IPS-20b (cell line): ENCODE measurements at regions not wholly inside any gene's neighbourhood (a gene's known extent, or its start where the extent isn't known, plus 50 kb on each side); places are given as distances from the start of the nearest gene placed in this dataset.
"Not testable (repeated sequence)": the region's sequence is repeated elsewhere in the genome, so short reads cannot be mapped to it uniquely, and the experiment has no call there.

Source experiments
- H3K27ac ChIP-seq: one replicate; pipeline ENCODE4 v1.5.1; 2013; ENCODE audit warnings: low read length
- H3K27me3 ChIP-seq: 2 replicates; pipeline ENCODE4 v1.6.1; 2013; ENCODE audit warnings: mild to moderate bottlenecking, low read length, inconsistent platforms; ENCODE audit not compliant: insufficient read depth
- H3K36me3 ChIP-seq: 2 replicates; pipeline ENCODE4 v1.6.1; 2013; ENCODE audit warnings: low read depth, mild to moderate bottlenecking, inconsistent platforms, low read length, moderate library complexity; ENCODE audit not compliant: insufficient read depth
- H3K4me1 ChIP-seq: 2 replicates; pipeline ENCODE4 v1.6.1; 2013; ENCODE audit warnings: mild to moderate bottlenecking, control low read depth, inconsistent platforms, low read length, moderate library complexity; ENCODE audit not compliant: insufficient read depth
- H3K4me3 ChIP-seq: 2 replicates; pipeline ENCODE4 v1.5.1; 2013; ENCODE audit warnings: mild to moderate bottlenecking, low read length, inconsistent platforms
- H3K9ac ChIP-seq: 2 replicates; pipeline ENCODE4 v1.6.1; 2013; ENCODE audit warnings: low read depth, mild to moderate bottlenecking, inconsistent platforms, low read length, moderate library complexity
- H3K9me3 ChIP-seq: 2 replicates; pipeline ENCODE4 v1.6.1; 2013; ENCODE audit warnings: mild to moderate bottlenecking, low read depth, low read length, inconsistent platforms; ENCODE audit not compliant: insufficient read depth

DNA sequence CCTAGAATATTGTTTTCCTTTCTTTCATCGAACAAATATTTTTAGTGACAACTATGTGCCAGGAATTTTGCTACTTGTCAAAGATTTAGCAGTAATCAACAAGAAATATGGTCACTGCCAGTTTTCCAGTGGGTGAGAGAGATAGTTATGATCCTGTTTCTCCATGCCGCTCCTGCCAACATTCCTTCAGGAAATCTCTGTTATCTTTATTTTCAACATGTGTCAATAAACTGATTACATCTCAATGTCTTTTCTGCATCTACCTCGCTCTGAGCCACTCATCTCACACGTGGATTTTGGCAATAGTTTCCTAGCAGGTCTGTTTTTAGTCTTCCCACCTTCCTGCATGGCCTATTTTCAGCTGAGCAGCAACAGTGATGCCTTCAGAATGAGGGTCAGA, 650.0 kb upstream of the STXBP6 start:
- H3K27me3 ChIP-seq: no peaks in the 10 kb centered on the region
- no peaks in the 10 kb centered on the region for H3K36me3 ChIP-seq
- no peak overlapping the region for H3K9ac ChIP-seq
- H3K9me3 ChIP-seq: no peaks in the 10 kb centered on the region
- no peaks in the 10 kb centered on the region for H3K4me1 ChIP-seq
- no peak overlapping the region for H3K4me3 ChIP-seq
- H3K27ac ChIP-seq: no peak overlapping the region

DNA sequence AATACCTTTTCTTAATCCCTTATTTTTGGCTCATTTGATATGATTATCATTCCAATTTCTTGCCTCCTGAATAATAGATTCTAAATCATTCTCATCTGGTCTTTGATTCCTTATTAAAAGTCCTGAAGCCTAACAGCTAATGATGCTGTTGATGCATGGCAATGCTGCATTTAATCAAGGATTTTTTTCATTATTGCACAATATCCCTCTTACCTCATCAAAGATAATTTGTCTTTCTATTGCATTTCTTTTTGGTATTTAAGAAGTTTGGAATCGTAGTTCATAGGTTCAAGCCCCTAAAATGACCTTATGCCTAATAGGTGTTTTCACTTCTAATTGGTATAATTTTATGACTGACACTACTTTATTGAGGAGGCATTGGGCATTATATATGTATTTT, 648.2 kb upstream of the STXBP6 start:
- no peaks in the 10 kb centered on the region for H3K36me3 ChIP-seq
- no peak overlapping the region for H3K4me3 ChIP-seq
- H3K9ac ChIP-seq: no peak overlapping the region
- no peaks in the 10 kb centered on the region for H3K4me1 ChIP-seq
- no peaks in the 10 kb centered on the region for H3K9me3 ChIP-seq
- no peak overlapping the region for H3K27ac ChIP-seq
- H3K27me3 ChIP-seq: no peaks in the 10 kb centered on the region

DNA sequence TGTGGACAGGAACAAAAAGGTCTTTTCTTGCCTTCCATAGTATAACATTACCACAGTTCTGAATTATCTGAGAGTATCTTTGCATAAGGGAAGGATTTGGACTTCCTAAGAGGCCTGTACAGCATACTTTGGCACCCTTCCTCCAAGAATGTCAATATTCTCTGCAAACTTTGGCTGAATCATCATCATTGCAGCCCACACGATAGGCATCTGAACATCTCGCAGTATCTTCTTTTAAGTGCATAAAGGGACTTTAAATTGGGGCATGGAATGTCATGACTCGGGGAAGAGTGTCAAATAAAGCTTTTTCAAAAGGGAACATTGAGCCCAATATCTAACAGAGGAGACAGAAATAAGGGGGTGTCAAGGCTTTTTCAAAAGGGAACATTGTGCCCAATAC, 646.2 kb upstream of the STXBP6 start:
- H3K27me3 ChIP-seq: no peaks in the 10 kb centered on the region
- no peaks in the 10 kb centered on the region for H3K4me1 ChIP-seq
- no peak overlapping the region for H3K9ac ChIP-seq
- H3K36me3 ChIP-seq: no peaks in the 10 kb centered on the region
- no peak overlapping the region for H3K4me3 ChIP-seq
- no peaks in the 10 kb centered on the region for H3K9me3 ChIP-seq
- H3K27ac ChIP-seq: no peak overlapping the region

DNA sequence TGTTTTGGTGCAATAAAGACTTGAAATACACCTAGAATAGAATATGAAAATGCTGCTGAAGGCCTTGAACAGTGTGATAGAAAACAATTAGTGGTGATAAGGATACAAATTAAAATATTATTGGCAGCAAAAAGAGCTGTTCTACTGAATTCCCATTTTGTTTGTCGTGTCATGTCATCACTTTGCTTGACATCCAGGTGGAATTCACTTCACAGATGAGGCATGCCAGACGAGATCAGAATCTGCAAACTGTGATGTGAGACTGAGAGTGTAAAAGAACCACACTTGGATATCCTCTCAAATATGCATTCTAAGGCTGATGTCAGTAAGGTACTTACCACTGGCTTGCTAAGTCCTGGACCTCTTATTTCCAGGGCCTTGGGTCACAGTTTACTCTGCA, 635.1 kb upstream of the STXBP6 start:
- no peak overlapping the region for H3K27ac ChIP-seq
- no peak overlapping the region for H3K9ac ChIP-seq
- no peaks in the 10 kb centered on the region for H3K9me3 ChIP-seq
- no peaks in the 10 kb centered on the region for H3K36me3 ChIP-seq
- H3K27me3 ChIP-seq: no peaks in the 10 kb centered on the region
- no peak overlapping the region for H3K4me3 ChIP-seq
- no peaks in the 10 kb centered on the region for H3K4me1 ChIP-seq

DNA sequence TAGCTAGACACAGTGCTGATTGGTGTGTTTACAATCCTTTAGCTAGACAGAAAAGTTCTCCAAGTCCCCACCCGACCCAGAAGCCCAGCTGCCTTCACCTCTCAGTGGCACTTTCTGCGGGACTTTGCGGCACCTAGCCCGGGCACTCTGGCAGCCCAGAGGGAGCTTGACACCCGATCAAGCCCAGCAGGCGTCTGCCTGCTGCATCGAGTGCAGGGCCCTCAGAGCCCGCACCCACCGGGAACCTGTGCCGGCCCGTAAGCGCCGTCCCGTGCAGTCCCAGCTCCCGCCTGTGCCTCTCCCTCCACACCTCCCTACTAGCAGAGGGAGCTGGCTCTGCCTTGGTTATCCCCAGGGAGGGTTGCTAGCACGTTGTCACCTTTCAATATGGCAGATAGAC, 631.0 kb upstream of the STXBP6 start:
- Histone ChIP-seq H3K27ac (no peak overlapping the region), H3K27me3 (no peaks in the 10 kb centered on the region), H3K9me3 (no peaks in the 10 kb centered on the region), H3K4me3 (no peak overlapping the region), H3K36me3 (no peaks in the 10 kb centered on the region), H3K4me1 (no peaks in the 10 kb centered on the region), H3K9ac (no peak overlapping the region)

DNA sequence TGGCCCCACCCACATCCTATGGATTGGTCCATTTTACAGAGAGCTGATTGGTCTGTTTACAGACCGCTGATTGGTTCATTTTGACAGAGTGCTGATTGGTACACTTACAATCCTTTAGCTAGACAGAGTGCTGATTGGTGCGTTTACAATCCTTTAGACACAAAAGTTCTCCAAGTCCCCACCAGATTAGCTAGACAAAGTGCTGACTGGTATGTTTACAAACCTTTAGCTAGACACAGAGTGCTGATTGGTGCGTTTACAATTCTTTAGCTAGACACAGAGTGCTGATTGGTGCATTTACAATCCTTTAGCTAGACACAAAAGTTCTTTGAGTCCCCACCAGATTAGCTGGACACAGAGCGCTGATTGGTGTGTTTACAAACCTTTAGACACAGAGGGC, 630.6 kb upstream of the STXBP6 start:
- H3K4me1 ChIP-seq, H3K9ac ChIP-seq, H3K4me3 ChIP-seq, H3K36me3 ChIP-seq, H3K27ac ChIP-seq, H3K9me3 ChIP-seq, H3K27me3 ChIP-seq: not testable (repeated sequence)

DNA sequence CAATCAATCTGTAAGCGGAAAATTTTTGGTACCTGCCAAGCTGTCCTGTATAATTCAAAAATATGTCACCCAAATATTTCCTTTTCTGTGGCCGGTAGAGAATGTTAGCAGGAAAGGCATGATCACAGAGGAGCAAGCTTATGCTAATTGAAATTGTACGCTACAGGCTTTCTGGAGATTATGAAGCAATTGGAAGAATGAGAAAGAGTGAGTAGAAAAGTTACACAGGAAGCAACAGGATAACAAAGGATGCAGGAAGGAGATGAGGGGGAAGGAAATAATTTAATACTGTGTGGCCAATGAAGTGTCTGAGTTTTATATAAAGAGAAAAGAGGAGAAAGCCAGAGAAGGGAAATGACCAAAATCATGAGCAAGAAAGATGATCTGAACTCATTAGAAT, 627.2 kb upstream of the STXBP6 start:
- Histone ChIP-seq H3K36me3 (no peaks in the 10 kb centered on the region), H3K27ac (no peak overlapping the region), H3K27me3 (no peaks in the 10 kb centered on the region), H3K9ac (no peak overlapping the region), H3K4me1 (no peaks in the 10 kb centered on the region), H3K4me3 (no peak overlapping the region), H3K9me3 (no peaks in the 10 kb centered on the region)

DNA sequence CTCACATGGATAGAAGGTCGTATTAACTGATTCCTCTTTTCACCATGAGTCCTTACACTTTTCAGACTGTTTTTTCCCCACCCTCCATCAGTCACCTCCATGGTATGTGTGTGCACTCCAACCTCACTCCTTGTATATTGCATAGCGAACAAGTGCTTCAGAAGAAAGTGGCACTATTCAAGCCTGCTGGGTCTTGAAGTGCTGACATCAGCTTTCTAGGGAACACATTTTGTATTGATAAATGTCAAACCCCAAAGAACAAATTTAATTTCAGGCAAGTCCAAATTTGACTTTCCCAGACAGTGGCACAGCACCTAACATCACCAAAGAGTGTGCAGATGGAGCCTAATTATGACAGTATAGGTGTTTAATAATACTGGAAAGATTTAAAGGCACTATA, 617.4 kb upstream of the STXBP6 start:
- no peaks in the 10 kb centered on the region for H3K9me3 ChIP-seq
- H3K9ac ChIP-seq: no peak overlapping the region
- H3K4me1 ChIP-seq: no peaks in the 10 kb centered on the region
- H3K27me3 ChIP-seq: no peaks in the 10 kb centered on the region
- H3K27ac ChIP-seq: no peak overlapping the region
- no peaks in the 10 kb centered on the region for H3K36me3 ChIP-seq
- H3K4me3 ChIP-seq: no peak overlapping the region

DNA sequence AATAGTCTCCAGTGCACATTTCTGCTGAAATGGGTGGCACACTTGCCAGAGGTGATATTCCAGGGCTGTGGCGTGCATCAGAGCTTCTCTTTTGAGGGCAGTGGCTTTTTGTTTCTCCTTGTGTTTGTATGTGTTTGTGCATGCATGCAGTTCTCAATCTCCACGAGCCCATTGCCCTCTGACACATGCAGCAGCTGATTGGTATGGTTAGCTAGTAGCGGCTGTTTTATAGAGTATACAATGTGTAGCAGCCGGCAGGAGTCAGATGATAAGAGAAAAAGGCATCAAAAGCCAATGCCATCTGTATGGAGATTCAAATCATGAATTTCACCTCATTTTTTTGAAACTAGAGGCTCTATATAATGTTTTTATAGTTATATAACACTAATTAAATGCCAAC, 616.9 kb upstream of the STXBP6 start:
- Histone ChIP-seq H3K4me3 (no peak overlapping the region), H3K36me3 (no peaks in the 10 kb centered on the region), H3K27me3 (no peaks in the 10 kb centered on the region), H3K9ac (no peak overlapping the region), H3K4me1 (no peaks in the 10 kb centered on the region), H3K27ac (no peak overlapping the region), H3K9me3 (no peaks in the 10 kb centered on the region)

DNA sequence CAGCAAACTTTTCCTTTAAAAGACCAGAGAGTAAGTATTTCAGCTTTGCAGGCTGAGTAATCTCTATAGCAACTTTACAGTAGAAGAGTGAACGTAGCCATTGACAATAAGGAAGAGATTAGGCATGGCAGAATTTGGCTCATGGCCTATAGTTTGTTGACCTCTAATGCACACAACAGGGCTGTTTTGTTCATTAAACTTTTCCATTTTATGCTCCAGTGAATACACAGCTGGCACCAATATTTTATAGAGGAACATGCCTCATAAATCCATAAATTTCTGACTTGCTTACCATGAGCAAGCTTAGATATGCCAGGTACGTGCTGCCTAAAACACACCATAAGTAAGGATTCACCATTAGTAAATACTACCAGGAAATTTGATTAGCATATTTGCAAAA, 609.0 kb upstream of the STXBP6 start:
- no peak overlapping the region for H3K4me3 ChIP-seq
- no peaks in the 10 kb centered on the region for H3K9me3 ChIP-seq
- H3K27ac ChIP-seq: no peak overlapping the region
- no peaks in the 10 kb centered on the region for H3K4me1 ChIP-seq
- H3K36me3 ChIP-seq: no peaks in the 10 kb centered on the region
- no peaks in the 10 kb centered on the region for H3K27me3 ChIP-seq
- H3K9ac ChIP-seq: no peak overlapping the region

DNA sequence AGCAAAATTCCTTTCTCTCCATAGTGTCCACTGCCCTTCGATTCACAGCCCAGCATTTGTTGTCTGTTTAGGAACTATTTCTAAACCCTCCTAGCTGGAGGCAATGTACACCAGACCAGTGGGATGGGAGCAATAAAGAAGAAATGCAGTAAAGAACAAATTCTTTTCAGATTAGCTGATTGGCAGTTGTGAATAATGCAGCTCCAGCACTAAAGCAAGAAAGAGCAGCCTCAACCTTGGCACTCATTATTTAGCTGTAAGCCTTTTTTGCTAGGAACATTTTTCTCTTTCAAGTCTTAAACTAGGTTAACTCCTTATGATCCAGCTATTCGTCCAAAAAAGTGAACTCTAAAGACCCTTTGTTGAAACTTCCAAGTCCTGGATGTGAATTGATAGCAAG, 580.5 kb upstream of the STXBP6 start:
- Histone ChIP-seq H3K9me3 (no peaks in the 10 kb centered on the region), H3K9ac (no peak overlapping the region; the same call in 1 of the 2 replicates), H3K36me3 (no peaks in the 10 kb centered on the region), H3K27ac (no peak overlapping the region), H3K27me3 (no peaks in the 10 kb centered on the region), H3K4me1 (0 out of 2 replicates have a peak, but pooled peaks cover 4% of the 10 kb centered on the region), H3K4me3 (no peak overlapping the region)

DNA sequence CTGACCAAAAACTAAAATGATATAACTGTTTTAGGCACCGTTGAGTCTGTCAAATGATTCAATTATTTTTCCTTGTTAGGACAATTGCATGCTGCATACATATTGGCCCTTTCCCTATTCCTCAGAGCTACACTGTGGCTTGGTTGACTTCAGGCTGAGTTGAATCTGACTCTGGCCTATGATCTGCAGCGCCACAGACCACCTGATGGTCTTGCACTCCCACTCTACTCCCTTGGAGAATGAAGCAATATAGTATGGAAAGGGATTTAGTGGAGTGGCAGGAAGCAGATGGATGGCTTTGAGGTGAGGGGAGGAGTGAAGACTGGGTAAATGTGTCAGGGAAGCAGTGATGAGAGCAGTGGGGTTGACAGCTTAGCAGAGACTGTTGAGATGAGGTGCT, 579.0 kb upstream of the STXBP6 start:
- Histone ChIP-seq H3K27ac (no peak overlapping the region), H3K4me3 (no peak overlapping the region), H3K9ac (no peak overlapping the region), H3K4me1 (0 out of 2 replicates have a peak, but pooled peaks cover 4% of the 10 kb centered on the region), H3K9me3 (no peaks in the 10 kb centered on the region), H3K36me3 (no peaks in the 10 kb centered on the region), H3K27me3 (no peaks in the 10 kb centered on the region)

DNA sequence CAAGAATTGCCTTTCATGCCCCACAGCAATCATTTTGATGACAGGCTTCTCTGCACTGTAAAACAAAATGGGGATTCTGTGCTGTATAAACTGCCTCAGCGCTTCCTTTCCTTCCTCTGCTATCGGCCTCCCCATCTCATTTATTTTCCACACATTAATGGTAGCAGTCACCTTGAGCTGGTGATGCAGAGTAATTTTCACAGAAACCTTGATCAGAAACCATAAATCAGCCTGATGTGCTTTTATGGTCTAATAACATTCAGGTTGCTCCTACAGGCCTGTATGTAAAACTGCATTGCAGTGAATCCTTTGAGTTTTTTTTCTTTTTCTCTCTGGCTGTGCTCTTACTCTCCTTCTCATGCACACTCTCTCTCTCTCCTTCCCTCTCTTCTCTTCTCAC, 578.4 kb upstream of the STXBP6 start:
- Histone ChIP-seq H3K27me3 (no peaks in the 10 kb centered on the region), H3K36me3 (no peaks in the 10 kb centered on the region), H3K9me3 (no peaks in the 10 kb centered on the region), H3K4me1 (0 out of 2 replicates have a peak, but pooled peaks cover 4% of the 10 kb centered on the region), H3K4me3 (no peak overlapping the region), H3K9ac (no peak overlapping the region), H3K27ac (no peak overlapping the region)
